ENCODE measurements at regions not wholly inside any gene's neighbourhood (a gene's known extent, or its start where the extent isn't known, plus 50 kb on each side); places are given as distances from the start of the nearest gene placed in this dataset.

DNA sequence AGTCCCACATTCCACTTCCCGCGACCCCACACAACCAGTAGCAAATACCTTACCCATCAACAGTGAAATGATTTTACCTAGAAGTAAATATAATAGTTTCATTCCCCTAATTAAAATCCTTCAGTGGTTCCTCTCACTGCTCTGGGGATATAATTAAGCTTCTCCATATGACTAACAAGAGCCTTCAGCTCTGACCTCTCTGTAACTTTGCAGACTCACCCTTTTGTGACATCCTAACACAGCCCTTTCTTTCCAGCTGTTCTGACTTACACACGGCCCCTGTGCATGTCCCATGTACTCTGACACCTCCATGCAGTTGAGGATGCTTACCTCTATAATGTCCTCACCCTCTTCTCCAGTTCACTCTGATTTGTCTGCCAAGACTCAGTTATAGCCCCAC, 137.3 kb upstream of the SPAG17 start:
- TF ChIP-seq POLR2A (IDR thresholded peaks at IDR 0.05) = no peak
- TF ChIP-seq, protein P1, sequence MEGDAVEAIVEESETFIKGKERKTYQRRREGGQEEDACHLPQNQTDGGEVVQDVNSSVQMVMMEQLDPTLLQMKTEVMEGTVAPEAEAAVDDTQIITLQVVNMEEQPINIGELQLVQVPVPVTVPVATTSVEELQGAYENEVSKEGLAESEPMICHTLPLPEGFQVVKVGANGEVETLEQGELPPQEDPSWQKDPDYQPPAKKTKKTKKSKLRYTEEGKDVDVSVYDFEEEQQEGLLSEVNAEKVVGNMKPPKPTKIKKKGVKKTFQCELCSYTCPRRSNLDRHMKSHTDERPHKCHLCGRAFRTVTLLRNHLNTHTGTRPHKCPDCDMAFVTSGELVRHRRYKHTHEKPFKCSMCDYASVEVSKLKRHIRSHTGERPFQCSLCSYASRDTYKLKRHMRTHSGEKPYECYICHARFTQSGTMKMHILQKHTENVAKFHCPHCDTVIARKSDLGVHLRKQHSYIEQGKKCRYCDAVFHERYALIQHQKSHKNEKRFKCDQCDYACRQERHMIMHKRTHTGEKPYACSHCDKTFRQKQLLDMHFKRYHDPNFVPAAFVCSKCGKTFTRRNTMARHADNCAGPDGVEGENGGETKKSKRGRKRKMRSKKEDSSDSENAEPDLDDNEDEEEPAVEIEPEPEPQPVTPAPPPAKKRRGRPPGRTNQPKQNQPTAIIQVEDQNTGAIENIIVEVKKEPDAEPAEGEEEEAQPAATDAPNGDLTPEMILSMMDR (IDR thresholded peaks at IDR 0.05) = no peak

Measured in lower leg skin (tissue), 3 donors.